ENCODE measurements at regions not wholly inside any gene's neighbourhood (a gene's known extent, or its start where the extent isn't known, plus 50 kb on each side); places are given as distances from the start of the nearest gene placed in this dataset.

- no peak overlapping the region for H3K4me3 ChIP-seq
- no peak overlapping the region for H2AFZ ChIP-seq
- H3K27me3 ChIP-seq, result no peaks in the 10 kb centered on the region
- TF ChIP-seq CTCF (IDR thresholded peaks at IDR 0.05; ENCODE audit: poor library complexity), result no peak
- TF ChIP-seq EZH2 (IDR thresholded peaks at IDR 0.05; ENCODE audit: borderline replicate concordance), result no peak
- TF ChIP-seq EZH2phosphoT487 (IDR thresholded peaks at IDR 0.05; ENCODE audit: low read depth, severe bottlenecking, unreplicated experiment), result no peak
- H3K79me2 ChIP-seq, result no peaks in the 10 kb centered on the region
- WGBS (ENCODE audit: low lambda C conversion rate, missing lambda C conversion rate), result 98% methylated on average over 6 of the region's 6 CpGs
- no peaks in the 10 kb centered on the region for H4K20me1 ChIP-seq (ENCODE audit: insufficient read depth, poor library complexity, severe bottlenecking)
- H3K36me3 ChIP-seq (replicated peaks; ENCODE audit: insufficient read depth, low read depth), result no peaks in the 10 kb centered on the region
- H3K4me2 ChIP-seq, result no peak overlapping the region
- no peak overlapping the region for H3K27ac ChIP-seq
- H3K4me1 ChIP-seq (ENCODE audit: insufficient read depth), result peaks cover 4% of the 10 kb centered on the region
- no peaks in the 10 kb centered on the region for H3K9me2 ChIP-seq (replicated peaks; ENCODE audit: insufficient read depth)
- no peak for DNase-seq (ENCODE audit: low spot score)
- H3K9me3 ChIP-seq (ENCODE audit: low read depth), result no peaks in the 10 kb centered on the region
Measured at GRCh38 chr9:107935931-107936330, 446.4 kb upstream of the KLF4 start.

- Histone ChIP-seq H3K9me2 (replicated peaks; ENCODE audit: insufficient read depth) (no peaks in the 10 kb centered on the region), H3K27ac (no peak overlapping the region), H3K36me3 (replicated peaks; ENCODE audit: insufficient read depth, low read depth) (no peaks in the 10 kb centered on the region), H3K9me3 (ENCODE audit: low read depth) (no peaks in the 10 kb centered on the region), H2AFZ (no peak overlapping the region), H3K79me2 (no peaks in the 10 kb centered on the region), H3K4me2 (no peak overlapping the region), H3K4me1 (ENCODE audit: insufficient read depth) (peaks cover 4% of the 10 kb centered on the region), H3K4me3 (no peak overlapping the region), H3K27me3 (no peaks in the 10 kb centered on the region), H4K20me1 (ENCODE audit: insufficient read depth, poor library complexity, severe bottlenecking) (no peaks in the 10 kb centered on the region)
- TF ChIP-seq CTCF (IDR thresholded peaks at IDR 0.05; ENCODE audit: poor library complexity), result no peak
- no peak for TF ChIP-seq EZH2 (IDR thresholded peaks at IDR 0.05; ENCODE audit: borderline replicate concordance)
- no peak for TF ChIP-seq EZH2phosphoT487 (IDR thresholded peaks at IDR 0.05; ENCODE audit: low read depth, severe bottlenecking, unreplicated experiment)
- WGBS (ENCODE audit: low lambda C conversion rate, missing lambda C conversion rate), result 93% methylated on average over 6 of the region's 6 CpGs
- DNase-seq (ENCODE audit: low spot score), result no peak
Measured at GRCh38 chr9:107933516-107933915, 443.9 kb upstream of the KLF4 start.

GRCh38 chr9:107933097-107933496 lies 443.5 kb upstream of the KLF4 start:
- H3K4me1 ChIP-seq (ENCODE audit: insufficient read depth), result peaks cover 4% of the 10 kb centered on the region
- 77% methylated on average over 5 of the region's 5 CpGs for WGBS (ENCODE audit: low lambda C conversion rate, missing lambda C conversion rate)
- no peaks in the 10 kb centered on the region for H4K20me1 ChIP-seq (ENCODE audit: insufficient read depth, poor library complexity, severe bottlenecking)
- no peak overlapping the region for H2AFZ ChIP-seq
- no peak overlapping the region for H3K27ac ChIP-seq
- no peak for TF ChIP-seq EZH2 (IDR thresholded peaks at IDR 0.05; ENCODE audit: borderline replicate concordance)
- TF ChIP-seq EZH2phosphoT487 (IDR thresholded peaks at IDR 0.05; ENCODE audit: low read depth, severe bottlenecking, unreplicated experiment), result no peak
- no peaks in the 10 kb centered on the region for H3K79me2 ChIP-seq
- H3K36me3 ChIP-seq (replicated peaks; ENCODE audit: insufficient read depth, low read depth), result no peaks in the 10 kb centered on the region
- H3K9me2 ChIP-seq (replicated peaks; ENCODE audit: insufficient read depth), result no peaks in the 10 kb centered on the region
- H3K4me2 ChIP-seq, result no peak overlapping the region
- no peak for DNase-seq (ENCODE audit: low spot score)
- H3K27me3 ChIP-seq, result no peaks in the 10 kb centered on the region
- H3K4me3 ChIP-seq, result no peak overlapping the region
- H3K9me3 ChIP-seq (ENCODE audit: low read depth), result no peaks in the 10 kb centered on the region

- no peak overlapping the region for H3K27ac ChIP-seq
- WGBS (ENCODE audit: low lambda C conversion rate, missing lambda C conversion rate), result 63% methylated on average over 2 of the region's 2 CpGs
- peaks cover 4% of the 10 kb centered on the region for H3K4me1 ChIP-seq (ENCODE audit: insufficient read depth)
- H3K36me3 ChIP-seq (replicated peaks; ENCODE audit: insufficient read depth, low read depth), result no peaks in the 10 kb centered on the region
- no peak overlapping the region for H3K4me3 ChIP-seq
- no peaks in the 10 kb centered on the region for H4K20me1 ChIP-seq (ENCODE audit: insufficient read depth, poor library complexity, severe bottlenecking)
- no peak overlapping the region for H2AFZ ChIP-seq
- DNase-seq (ENCODE audit: low spot score), result no peak
- TF ChIP-seq EZH2 (IDR thresholded peaks at IDR 0.05; ENCODE audit: borderline replicate concordance) (no peak), EZH2phosphoT487 (IDR thresholded peaks at IDR 0.05; ENCODE audit: low read depth, severe bottlenecking, unreplicated experiment) (no peak), CTCF (IDR thresholded peaks at IDR 0.05; ENCODE audit: poor library complexity) (no peak)
- no peaks in the 10 kb centered on the region for H3K27me3 ChIP-seq
- no peaks in the 10 kb centered on the region for H3K9me3 ChIP-seq (ENCODE audit: low read depth)
- H3K4me2 ChIP-seq, result no peak overlapping the region
- H3K79me2 ChIP-seq, result no peaks in the 10 kb centered on the region
- H3K9me2 ChIP-seq (replicated peaks; ENCODE audit: insufficient read depth), result no peaks in the 10 kb centered on the region
Measured at GRCh38 chr9:107932601-107933000, 443.0 kb upstream of the KLF4 start.
